ENCODE measurements at regions not wholly inside any gene's neighbourhood (a gene's known extent, or its start where the extent isn't known, plus 50 kb on each side); places are given as distances from the start of the nearest gene placed in this dataset.
"Not testable (repeated sequence)": the region's sequence is repeated elsewhere in the genome, so short reads cannot be mapped to it uniquely, and the experiment has no call there.

DNA sequence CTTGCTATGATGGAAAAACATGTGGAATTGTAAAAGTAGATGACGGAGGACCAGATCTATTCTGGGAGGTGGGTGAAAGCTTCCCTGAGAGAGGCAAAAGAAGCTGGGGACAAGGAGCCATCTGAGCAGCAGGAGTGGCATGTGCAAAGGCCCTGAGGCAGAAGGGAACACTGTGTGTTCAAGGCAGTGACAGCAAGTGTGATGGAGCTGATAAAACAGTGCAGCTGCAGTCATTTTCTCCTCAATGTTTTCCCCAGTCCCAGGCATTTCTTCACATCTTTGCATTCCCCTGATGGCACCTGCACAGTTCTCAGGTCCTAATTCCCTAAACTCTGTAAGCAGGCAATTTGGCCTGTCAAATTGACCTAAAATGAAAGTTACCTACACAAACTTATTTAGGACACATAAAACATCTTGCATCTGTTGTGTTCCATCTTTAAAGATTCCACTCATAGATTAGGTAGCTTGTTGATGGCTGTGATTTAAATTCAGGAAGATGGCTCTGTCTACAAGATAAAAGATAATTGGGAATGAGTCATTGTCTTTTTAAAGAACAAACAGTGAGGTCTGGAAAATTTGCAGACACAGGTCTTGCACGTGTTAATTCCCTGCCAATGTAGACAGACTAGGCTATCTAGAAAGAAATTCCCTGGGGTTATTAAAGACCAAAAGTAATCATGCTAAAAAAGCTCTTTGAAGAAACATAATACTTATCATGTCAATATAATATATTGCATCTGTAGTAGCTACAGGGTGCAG is 289.6 kb upstream of the SGCD start:
- no peak for DNase-seq (ENCODE audit: low read depth in 2 of 2)

DNA sequence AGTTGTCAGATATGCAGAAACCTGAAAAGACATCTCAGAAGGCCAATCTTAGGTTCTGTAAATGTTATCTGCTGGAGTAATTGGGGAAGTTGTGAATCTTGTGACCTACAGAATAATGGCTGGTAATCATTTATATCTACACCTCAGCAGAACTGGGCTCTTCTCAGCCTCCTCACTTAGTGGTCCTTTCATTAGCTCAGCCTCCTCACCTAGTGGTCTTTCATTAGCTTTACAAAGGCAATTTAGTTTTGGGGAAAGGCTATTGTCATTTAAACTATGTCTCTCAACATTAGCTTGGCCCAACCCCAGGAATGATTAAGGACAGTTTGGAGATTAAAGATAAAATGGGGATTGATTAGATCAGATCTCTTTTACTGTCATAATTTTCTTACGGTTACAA is 284.2 kb upstream of the SGCD start:
- DNase-seq (ENCODE audit: low read depth in 2 of 2) = no peak

DNA sequence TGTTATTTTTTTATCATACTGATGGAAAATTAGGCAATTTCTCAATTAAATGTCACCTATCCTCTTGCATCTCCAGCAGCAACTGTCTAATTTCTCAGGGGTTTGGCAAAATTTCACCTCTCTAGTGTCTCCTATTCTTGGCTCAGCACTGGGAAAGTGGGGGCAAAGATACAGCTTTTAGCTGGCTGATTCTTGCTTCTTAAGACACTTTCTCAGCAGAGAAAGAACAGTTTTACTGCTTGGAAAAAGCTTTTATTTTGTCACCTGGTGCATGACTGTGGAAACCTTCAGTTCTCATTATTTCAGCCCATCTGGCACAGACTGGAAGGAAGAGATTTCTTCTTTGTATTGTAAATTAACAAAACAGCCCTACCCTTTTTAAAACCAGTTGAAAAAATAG is 283.6 kb upstream of the SGCD start:
- DNase-seq (ENCODE audit: low read depth in 2 of 2) = no peak

DNA sequence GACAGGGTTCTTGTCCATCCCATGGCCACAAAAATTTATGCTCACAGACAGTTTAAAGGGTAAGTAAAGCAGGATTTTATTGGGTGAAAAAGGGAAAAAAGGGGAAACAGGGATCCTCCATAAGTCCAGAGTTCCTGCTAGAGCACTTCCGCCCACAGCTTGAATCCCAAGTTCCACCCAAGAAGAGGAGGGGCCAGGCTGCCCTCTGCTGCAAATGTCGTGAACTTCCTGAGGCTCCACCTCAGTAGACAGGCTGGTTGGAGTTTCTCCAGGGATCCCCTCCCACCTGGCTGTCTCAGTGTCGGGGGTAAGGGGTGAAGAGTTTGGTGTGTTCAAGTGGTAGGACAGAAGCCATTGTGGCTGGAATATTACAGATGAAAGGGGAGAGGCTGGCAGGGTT is 275.0 kb upstream of the SGCD start:
- DNase-seq (ENCODE audit: low read depth in 2 of 2) = no peak

DNA sequence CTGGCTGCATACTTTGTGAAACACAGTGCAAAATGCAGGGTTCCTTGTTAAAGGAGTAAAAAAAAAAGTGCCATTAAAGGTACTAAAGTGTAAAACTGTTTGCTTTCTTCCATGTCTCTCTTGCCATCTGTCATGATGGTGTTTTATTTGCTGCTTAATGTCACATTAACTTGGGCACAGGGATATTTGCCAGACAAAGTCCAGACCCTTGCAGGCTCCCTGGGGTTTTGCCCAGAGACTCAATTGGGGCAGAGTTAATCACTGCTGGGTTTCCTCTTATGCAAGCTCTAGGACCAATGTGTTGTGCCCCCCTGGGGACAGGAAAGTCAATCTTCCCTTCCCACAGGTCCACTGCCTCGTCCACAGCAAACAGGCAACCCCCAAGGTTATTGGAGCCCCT is 274.3 kb upstream of the SGCD start:
- no peak for DNase-seq (ENCODE audit: low read depth in 2 of 2)

DNA sequence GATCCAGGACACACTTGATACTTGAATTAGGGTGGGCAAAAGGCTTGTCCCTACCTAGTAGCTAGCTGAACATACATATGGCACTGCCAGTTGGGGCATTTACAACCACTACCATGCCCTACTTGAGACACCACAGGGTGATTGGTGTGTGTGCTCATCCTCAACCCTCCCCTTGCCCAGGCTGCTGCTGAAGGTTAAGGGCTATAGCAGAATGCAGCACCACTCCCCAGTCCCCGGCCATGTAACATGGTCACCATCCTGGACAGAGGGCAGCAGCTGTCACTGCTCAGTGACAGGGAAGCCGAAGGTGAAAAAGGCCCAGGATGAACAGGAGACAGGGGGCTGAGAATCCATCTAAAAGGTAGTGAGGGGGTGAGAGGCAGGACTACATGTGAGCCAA is 273.9 kb upstream of the SGCD start:
- DNase-seq (ENCODE audit: low read depth in 2 of 2) = no peak

DNA sequence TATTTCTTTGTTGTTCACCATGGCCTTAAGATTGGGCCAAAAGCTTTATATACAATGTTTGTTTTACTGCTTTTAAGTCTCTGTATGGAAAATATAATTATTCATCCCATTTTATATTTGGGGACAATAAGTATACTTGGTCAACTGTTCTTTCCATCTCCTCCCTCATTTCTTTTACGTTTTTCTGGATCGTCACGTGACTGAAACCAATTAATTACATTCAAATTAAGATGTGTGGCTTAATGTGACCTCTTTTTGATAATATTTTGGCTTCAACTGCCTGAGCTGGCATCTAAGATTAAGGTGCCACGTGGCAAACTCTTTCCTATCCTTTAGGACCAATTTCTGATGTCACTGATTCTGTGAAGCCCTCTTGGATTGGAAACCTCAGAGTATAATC is 250.1 kb upstream of the SGCD start:
- DNase-seq (ENCODE audit: low read depth in 2 of 2) = no peak

DNA sequence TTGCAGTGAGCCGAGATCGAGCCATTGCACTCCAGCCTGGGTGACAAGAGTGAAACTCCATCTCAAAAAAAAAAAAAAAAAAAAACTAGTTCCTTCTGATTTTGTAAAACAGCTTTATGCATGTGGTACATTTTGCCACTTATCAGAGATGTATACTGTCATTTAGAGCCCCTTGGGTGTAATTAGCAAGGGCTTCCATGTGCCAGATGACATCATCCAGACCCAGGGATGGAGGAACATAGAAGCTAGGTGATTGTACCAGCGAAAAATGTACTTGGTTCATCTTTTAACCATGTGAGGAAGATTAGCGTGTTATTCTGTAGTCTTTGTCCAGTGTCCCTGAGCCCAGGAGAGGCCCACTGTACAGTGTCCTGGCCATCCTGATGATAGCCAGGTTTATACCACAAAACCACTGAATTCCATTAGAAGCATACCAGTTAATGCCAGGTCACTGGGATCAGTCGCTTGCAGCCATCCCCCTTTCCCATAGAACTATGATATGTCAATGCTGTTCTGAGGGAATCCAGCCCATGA is 239.3 kb upstream of the SGCD start:
- no peak for DNase-seq (ENCODE audit: low read depth in 2 of 2)

DNA sequence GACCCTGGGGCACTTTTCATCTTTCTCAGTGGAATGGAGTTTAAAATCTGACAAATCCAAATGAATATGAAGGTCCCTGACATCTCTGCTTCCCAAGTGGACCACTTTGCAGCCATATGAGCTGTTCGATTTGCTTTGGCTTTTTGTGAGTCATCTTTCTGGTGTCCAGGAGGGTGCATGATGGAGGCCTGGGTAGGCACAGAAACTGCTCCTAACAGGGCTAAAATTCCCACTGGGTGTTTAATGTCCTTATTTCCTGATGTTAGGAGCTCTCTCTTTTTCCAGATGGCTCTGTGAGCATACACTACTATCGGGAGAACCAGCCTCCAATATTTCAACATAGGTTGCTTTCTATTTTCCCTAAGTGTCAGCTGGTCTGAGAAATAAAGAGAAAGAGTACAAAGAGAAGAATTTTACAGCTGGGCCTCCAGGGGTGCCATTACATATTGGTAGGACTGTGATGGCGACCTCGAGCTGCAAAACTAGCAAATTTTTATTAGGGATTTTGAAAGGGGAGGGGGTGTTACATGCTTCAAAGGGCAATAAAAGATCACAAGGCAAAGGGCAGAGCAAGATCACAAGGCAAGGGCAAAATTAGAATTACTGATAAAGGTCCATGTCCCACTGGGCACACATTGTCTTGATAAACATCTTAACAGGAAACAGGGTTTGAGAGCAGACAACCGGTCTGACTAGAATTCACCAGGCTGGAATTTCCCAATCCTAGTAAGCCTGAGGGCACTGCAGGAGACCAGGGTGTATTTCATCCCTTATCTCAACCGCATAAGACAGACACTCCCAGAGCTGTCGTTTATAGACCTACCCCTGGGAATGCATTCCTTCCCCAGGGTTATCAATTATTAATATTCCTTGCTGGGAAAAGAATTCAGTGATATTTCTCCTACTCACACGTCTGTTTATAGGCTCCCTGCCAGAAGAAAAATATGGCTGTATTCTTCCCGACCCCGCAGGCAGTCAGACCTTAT is 236.7 kb upstream of the SGCD start:
- not testable (repeated sequence) for DNase-seq (ENCODE audit: low read depth in 2 of 2)

DNA sequence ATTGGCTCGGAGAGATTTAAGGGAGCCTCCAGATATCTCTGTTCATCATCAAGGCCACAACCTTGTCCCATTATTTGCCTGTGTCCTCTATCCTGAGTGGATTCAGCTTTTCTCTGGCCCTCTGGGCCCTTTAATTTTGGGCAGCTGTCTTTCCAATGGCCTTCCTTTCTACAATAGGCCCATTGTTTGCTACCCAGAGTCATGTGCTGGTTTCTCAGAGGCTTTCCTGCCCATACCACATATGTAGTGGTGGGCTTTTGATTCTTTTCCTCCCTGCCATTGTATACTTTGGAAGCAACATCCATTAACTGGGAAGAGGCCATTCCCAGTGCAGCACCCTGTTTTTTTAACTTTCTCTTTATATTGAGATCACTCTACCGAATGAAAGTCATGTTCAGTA is 233.9 kb upstream of the SGCD start:
- DNase-seq (ENCODE audit: low read depth in 2 of 2) = no peak

DNA sequence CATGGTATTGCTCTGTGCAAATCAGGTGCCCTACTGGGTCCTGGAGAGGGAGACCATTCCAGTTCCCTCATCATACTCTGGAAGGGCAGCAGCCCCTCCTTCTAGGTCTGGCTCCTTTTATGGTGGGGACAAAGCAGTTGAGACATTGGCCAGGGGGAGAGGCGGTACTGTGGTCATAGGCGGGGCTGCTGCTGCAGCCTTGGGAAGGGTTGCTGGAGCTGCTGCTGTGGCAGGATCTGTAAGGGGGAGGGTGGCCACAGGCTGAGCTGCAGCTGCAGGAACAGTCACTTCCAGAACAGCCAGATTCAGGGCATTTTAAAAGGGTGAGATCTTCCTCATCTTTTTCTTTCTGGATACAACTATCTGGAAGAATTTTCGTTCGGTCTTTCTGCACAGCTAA is 233.0 kb upstream of the SGCD start:
- DNase-seq (ENCODE audit: low read depth in 2 of 2) = no peak

DNA sequence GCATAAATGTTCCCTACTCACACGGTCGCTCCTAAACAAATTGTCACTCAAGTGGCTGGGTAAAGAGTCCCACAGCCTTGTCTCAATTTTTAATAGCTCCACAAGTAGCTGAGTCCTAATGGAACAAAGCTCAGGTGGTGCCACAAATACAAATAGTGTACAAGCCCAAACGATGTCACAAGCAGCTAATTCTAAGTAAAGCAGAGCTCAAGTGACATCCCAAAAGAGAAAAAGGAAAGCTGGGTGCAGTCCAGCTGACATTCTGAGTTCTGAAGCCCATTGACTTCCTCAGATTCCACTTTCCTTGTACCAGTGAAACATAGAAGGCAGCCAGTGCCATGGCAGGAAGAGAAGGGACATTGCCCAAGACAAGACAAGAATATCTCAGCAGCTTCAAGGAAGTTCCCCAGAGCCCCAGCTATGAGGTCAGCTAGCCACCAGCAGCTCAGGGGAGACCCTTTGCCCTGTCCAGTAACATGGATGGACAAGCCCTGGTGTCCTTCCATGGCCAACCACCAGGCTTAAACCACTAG is 231.2 kb upstream of the SGCD start:
- no peak for DNase-seq (ENCODE audit: low read depth in 2 of 2)

DNA sequence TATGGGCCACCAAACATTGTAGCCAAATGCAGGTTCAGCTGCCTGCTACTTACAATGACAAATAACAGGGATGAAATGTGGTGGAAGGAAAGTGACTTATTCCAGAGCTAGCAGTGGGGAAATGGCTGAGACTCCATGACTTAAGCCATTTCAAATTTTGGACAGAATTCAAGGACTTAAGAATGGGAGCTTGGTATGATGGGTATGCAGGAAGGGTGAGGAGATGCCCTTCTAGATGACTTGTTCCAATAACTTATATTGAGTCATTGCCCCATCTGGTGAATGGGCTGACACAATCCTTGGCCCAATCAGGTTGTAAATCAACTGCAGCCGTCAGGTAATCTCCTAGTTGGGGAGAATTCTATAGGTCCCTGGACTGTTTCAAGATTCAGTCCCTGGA is 230.7 kb upstream of the SGCD start:
- DNase-seq (ENCODE audit: low read depth in 2 of 2) = no peak

DNA sequence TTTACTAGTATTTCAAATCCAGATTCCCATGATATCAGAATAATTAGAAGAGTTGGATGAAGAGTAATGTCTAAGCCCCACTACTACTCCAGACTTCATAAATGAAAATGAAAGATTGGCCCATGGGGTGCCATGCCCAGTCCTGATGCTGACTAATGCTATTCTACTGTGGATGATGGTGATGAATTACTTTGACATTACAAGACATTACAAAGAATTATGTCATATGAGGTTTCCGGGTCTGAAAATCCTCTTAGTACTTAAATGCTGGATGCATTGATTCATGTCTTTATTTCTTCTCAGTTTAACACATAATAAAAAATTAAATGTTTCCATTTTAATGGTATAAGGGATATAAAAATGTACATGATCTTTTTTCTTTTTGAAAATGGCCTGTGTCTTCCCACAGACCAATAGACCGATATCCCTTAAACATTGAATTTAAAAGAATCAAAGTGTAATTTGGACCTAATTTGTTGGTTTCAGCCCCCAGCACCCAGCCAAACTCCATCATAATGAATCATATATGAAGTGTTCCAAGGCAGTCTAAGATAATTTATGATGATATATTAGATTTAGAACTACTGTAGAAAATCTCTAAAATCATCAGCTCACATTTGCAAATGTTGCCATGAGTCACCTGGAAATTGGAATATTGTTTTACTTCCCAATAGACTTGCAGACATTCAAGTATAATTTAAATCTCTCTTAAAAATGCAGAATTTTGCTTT is 223.6 kb upstream of the SGCD start:
- DNase-seq (ENCODE audit: low read depth in 2 of 2) = no peak

DNA sequence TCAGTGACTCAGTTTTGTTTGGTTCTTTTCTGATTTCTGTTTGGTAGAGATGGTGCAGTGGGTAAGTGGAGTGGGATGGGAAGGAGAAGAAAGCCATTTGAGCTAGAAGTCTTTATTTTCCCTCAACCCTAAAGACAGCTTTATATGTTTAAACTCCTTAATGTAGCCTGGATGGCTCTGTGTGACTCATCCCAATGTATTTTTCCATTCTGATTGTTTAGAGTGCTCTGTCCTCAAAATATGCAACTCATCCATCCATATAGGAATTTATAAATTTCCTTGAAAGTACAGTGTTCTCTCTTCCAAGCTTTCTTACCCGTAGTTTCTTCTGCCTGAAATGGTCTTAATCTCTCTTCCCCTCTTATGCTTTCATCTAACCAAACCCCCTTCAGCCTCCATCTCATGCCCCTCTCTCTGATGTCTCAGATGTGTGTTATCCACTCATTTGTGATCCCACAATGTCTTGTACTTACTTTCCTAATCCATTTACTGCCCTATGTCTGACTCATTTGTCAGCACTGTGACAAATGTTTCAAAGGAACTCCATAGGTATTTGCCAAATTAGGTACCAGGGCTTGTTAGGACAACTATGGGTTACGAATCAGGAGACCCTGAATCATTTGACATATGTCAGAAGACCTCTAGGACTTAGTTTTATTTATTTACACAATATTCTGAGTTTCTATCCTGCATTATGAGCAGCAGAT is 217.5 kb upstream of the SGCD start:
- DNase-seq (ENCODE audit: low read depth in 2 of 2) = no peak

DNA sequence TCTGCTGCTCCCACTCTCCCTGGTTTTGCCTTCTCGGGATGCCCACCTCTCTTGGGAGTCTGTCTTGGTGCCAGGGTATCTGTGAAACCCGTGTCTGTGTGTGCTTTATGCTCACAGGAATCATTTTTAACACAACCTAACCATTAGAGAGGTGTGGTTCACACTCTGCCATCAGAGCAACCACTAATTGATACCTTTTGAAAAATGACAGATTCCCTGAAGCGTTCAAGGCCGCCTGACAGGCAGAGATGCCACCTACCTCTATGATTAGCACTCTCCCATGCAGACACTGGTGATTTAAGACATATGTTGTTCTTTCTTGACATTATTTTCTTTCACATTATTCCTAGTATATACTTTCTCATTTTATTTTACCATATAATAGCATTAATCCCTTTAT is 207.3 kb upstream of the SGCD start:
- DNase-seq (ENCODE audit: low read depth in 2 of 2) = no peak

DNA sequence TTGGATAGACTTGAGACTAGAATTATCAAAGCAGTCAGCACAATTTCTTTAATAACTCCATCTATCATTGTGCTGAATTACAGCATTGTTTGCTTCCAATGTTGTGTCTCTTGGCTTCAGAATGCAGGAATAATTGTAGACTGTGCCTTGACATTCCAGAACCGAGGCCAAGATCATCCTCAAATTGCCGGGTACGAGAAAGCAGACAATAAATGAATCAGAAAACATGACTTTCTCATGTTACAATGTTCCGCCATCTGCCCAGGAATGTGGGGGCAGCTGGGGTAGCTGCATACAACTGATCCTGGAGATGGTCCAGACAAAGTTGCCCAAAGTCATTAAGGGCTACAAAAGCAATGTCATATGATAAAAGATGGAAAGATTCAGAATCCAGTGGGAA is 206.2 kb upstream of the SGCD start:
- DNase-seq (ENCODE audit: low read depth in 2 of 2) = no peak

DNA sequence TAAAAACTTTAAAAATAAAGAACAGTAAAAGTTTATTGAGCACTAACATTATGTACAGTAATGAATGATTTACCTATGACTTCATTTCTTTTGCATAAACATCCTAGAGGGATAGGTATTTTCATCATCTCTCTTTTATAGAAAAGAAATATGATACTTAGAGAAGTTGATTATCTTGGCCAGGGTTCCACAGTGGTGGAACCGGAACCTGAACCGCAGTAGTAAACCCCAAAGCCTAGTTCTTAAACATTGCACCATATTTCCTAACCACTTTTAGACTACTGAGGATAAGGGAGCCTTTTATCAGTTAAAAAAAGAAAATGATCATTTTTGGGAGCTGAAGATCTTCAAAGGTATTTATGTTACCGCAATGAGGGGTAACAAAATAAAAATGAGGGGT is 205.7 kb upstream of the SGCD start:
- DNase-seq (ENCODE audit: low read depth in 2 of 2) = no peak

DNA sequence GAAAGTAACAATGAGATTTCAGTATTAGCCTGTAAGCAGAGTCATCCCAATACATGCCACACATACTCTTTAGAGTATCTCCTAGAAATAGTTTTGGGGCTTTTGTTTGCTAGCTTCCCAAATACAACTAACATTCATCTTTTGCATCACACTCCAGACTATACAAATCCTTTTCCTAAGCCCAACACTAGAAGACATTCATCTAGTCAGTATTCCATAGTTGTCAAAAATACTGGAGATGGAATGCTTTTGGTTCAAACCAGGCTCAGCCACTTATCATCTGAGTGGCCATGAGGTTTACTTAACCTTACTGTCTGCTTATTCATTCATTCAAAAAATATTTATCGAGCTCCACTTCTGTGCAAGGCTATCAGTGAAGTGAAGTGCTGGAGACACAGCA is 205.1 kb upstream of the SGCD start:
- DNase-seq (ENCODE audit: low read depth in 2 of 2) = no peak

DNA sequence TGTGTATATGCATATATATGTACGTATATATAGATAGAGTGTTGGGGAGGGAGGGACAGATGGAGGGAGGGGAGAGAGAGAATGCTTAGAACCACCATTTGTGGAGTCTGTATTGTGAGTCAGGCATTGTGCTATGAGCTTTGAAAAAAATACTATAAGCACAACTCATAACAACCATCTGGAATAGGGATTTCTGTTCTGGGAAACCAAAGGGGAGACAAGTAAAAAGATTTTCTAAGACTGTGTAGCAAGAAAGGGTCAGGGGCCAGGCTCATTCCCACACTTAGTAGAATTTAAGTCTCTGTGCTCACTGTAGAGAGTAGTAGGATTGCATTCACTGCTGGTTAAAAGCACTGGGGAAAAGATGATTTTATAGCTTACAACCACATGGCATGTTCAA is 202.3 kb upstream of the SGCD start:
- DNase-seq (ENCODE audit: low read depth in 2 of 2) = no peak

DNA sequence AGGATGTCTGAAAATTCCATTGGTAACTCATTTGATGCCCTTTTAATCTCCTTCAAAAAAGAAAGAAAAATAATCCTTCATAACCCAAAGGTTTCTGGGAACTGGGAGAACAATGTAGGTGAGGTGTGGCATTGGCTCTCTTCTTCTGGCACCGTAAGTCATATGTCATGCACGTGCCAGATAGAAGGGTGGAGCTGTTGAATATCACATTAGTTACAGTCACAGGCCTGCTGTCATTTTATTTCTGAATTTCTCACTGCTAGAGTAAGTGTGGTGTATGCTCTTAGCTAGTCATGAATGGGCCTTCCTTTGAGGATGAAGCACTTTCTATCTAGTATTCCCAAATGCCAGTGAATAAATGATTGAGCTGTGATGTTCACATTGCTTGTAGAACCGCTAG is 201.8 kb upstream of the SGCD start:
- no peak for DNase-seq (ENCODE audit: low read depth in 2 of 2)
